ENCODE measurements at regions not wholly inside any gene's neighbourhood (a gene's known extent, or its start where the extent isn't known, plus 50 kb on each side); places are given as distances from the start of the nearest gene placed in this dataset.

DNA sequence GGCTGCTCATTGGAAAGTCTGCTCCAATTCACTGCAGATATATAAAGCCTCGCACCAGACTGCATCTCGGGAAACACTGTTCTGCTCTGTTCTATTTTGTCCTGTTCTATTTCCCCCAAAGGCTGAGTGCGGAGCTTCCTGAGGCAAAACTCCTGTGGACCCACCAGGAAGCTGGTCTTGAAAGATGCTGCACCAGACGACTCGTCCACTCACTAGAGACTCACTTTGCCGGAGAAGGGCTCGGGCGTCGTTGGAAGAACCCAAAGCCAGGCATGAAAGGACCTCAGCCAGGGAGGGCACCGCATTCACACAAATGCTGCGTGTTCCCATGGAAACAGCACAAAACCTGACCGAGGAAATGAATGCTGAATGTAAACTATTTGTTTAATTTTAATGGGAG is 331.2 kb upstream of the SFSWAP start:
- H3K27ac ChIP-seq: no peak overlapping the region
- H3K27me3 ChIP-seq: no peaks in the 10 kb centered on the region
- H3K36me3 ChIP-seq: no peaks in the 10 kb centered on the region
- intact Hi-C loops (cut with DNase I): no loop called here
- H3K9me3 ChIP-seq: no peaks in the 10 kb centered on the region
- peak in 1 of 2 donors; percentile 52 for DNase-seq (ENCODE audit: low spot score in 2 of 2)
- H3K4me1 ChIP-seq: no peaks in the 10 kb centered on the region
- no peak overlapping the region for H3K4me3 ChIP-seq
- TF ChIP-seq CTCF (IDR thresholded peaks at IDR 0.05): no peak

GRCh38 chr12:131380220-131380964 is 330.5 kb upstream of the SFSWAP start:
- intact Hi-C loops (cut with DNase I): no loop called here

GRCh38 chr12:131380965-131381705 is 329.8 kb upstream of the SFSWAP start:
- DNase-seq (ENCODE audit: low spot score in 2 of 2): peak in 1 of 2 donors; percentile 34
- no peaks in the 10 kb centered on the region for H3K27me3 ChIP-seq

More at GRCh38 chr12:131380220-131380964, 330.5 kb upstream of the SFSWAP start:
- Histone ChIP-seq H3K36me3 (no peaks in the 10 kb centered on the region), H3K27ac (no peak overlapping the region), H3K27me3 (no peaks in the 10 kb centered on the region), H3K4me1 (no peaks in the 10 kb centered on the region), H3K9me3 (no peaks in the 10 kb centered on the region), H3K4me3 (no peak overlapping the region)
- TF ChIP-seq CTCF (IDR thresholded peaks at IDR 0.05): no peak
- peak in 1 of 2 donors; percentile 21 for DNase-seq (ENCODE audit: low spot score in 2 of 2)

GRCh38 chr12:131381716-131382430 is 329.0 kb upstream of the SFSWAP start:
- Histone ChIP-seq H3K4me3 (no peak overlapping the region), H3K9me3 (no peaks in the 10 kb centered on the region), H3K4me1 (no peaks in the 10 kb centered on the region), H3K36me3 (no peaks in the 10 kb centered on the region), H3K27me3 (no peaks in the 10 kb centered on the region), H3K27ac (no peak overlapping the region)
- TF ChIP-seq CTCF (IDR thresholded peaks at IDR 0.05): no peak
- peak in 1 of 2 donors; percentile 28 for DNase-seq (ENCODE audit: low spot score in 2 of 2)
- intact Hi-C loops (cut with DNase I): no loop called here

More at GRCh38 chr12:131380965-131381705, 329.8 kb upstream of the SFSWAP start:
- Histone ChIP-seq H3K27ac (no peak overlapping the region), H3K4me3 (no peak overlapping the region), H3K4me1 (no peaks in the 10 kb centered on the region), H3K36me3 (no peaks in the 10 kb centered on the region), H3K9me3 (no peaks in the 10 kb centered on the region)
- no peak for TF ChIP-seq CTCF (IDR thresholded peaks at IDR 0.05)
- intact Hi-C loops (cut with DNase I): no loop called here

- DNase-seq (ENCODE audit: low spot score in 2 of 2): peak in 1 of 2 donors; percentile 21
These were observed 327.6 kb upstream of the SFSWAP start for GRCh38 chr12:131383291-131383690.

More at GRCh38 chr12:131383291-131383690, 327.6 kb upstream of the SFSWAP start:
- intact Hi-C loops (cut with DNase I): no loop called here
- Histone ChIP-seq H3K9me3 (no peaks in the 10 kb centered on the region), H3K4me1 (no peaks in the 10 kb centered on the region), H3K27ac (no peak overlapping the region), H3K27me3 (no peaks in the 10 kb centered on the region), H3K4me3 (no peak overlapping the region), H3K36me3 (no peaks in the 10 kb centered on the region)
- TF ChIP-seq CTCF (IDR thresholded peaks at IDR 0.05): no peak

Data from ascending aorta (tissue), 2 donors.